GM12878 (cell line): ENCODE measurements at regions not wholly inside any gene's neighbourhood (a gene's known extent, or its start where the extent isn't known, plus 50 kb on each side); places are given as distances from the start of the nearest gene placed in this dataset.
"Not testable (repeated sequence)": the region's sequence is repeated elsewhere in the genome, so short reads cannot be mapped to it uniquely, and the experiment has no call there.

Source experiments
- ATAC-seq: fragments of 200-7000 bp; cut with Tn5 transposase; 3 replicates; pipeline ENCODE4 v1.9.1; 2020; ENCODE audit warnings: mild to moderate bottlenecking, moderate library complexity
- BruUV-seq: library from RNA; stranded (reverse); fragments of 400-500 nt; replicated peaks from 2 replicates; lab custom pipeline; 2021; lab: Mats Ljungman, UMichigan
- CTCF ChIA-PET: fragments of 300-600 bp; sonication (Branson Sonifier 250); formaldehyde crosslinking; extraction: SDS; loops from one replicate; lab custom pipeline; 2021; ENCODE audit warnings: inconsistent platforms; lab: Yijun Ruan, JAX
- POLR2A ChIA-PET: fragments of 350-600 bp; formaldehyde crosslinking; extraction: SDS; loops from one replicate; lab custom pipeline; 2021; ENCODE audit warnings: inconsistent platforms; lab: Charles Lee
- RAD21 ChIA-PET: fragments of 300-600 bp; sonication (Branson Sonifier 250); formaldehyde crosslinking; loops from one replicate; lab custom pipeline; 2023; ENCODE audit warnings: antibody characterized with exemption; ENCODE audit not compliant: unreplicated experiment; lab: Charles Lee
- SMC1A ChIA-PET: fragments of 300-600 bp; sonication (Branson Sonifier 250); formaldehyde crosslinking; loops from one replicate; lab custom pipeline; 2023; ENCODE audit not compliant: unreplicated experiment, uncharacterized antibody; lab: Charles Lee
- DNase-seq: peaks from one replicate; pipeline ENCODE4 v3.0.0-alpha.2; 2011; ENCODE audit warnings: low read depth, low spot score
- FAIRE-seq: peaks from 3 replicates; lab custom pipeline; 2011; peaks lifted over from hg19 to GRCh38; lab: Jason Lieb, UNC
- H2AFZ ChIP-seq: 2 replicates; pipeline ENCODE4 v1.6.0; 2011; ENCODE audit warnings: low read depth, low read length, control low read depth; ENCODE audit not compliant: control insufficient read depth
- H3K27ac ChIP-seq: 2 replicates; pipeline ENCODE4 v1.5.1; 2011; ENCODE audit warnings: control low read depth; ENCODE audit not compliant: control insufficient read depth, insufficient read depth
- H3K27me3 ChIP-seq, 2 experiments: replicated peaks in 1 of 2; 2 replicates each; pipeline versions ENCODE4 v1.6.0 to v1.6.1; 2011; ENCODE audit warnings: low read length in 1 of 2; ENCODE audit not compliant: control insufficient read depth in 2 of 2, insufficient read depth in 2 of 2
- H3K36me3 ChIP-seq, 2 experiments: 2 replicates each; pipeline ENCODE4 v1.5.1; 2011; ENCODE audit warnings: low read length in 1 of 2; ENCODE audit not compliant: control insufficient read depth in 2 of 2, insufficient read depth in 2 of 2
- H3K4me1 ChIP-seq: 2 replicates; pipeline ENCODE4 v1.6.1; 2011; ENCODE audit warnings: mild to moderate bottlenecking, low read length, moderate library complexity, mixed read lengths; ENCODE audit not compliant: control insufficient read depth, insufficient read depth
- H3K4me2 ChIP-seq: 2 replicates; pipeline ENCODE4 v1.6.0; 2011; ENCODE audit warnings: control low read depth; ENCODE audit not compliant: control insufficient read depth, insufficient read depth
- H3K4me3 ChIP-seq: fragments of 200-600 bp; sonication (generic); 2 replicates; pipeline ENCODE4 v1.5.1; 2016
- H3K79me2 ChIP-seq: 2 replicates; pipeline ENCODE4 v1.6.0; 2011; ENCODE audit warnings: low read length; ENCODE audit not compliant: control insufficient read depth, insufficient read depth
- H3K9ac ChIP-seq: 2 replicates; pipeline ENCODE4 v1.8.0; 2011; ENCODE audit warnings: low read length, control low read depth, mixed read lengths; ENCODE audit not compliant: control insufficient read depth, insufficient read depth
- H3K9me3 ChIP-seq: replicated peaks from 3 replicates; pipeline ENCODE4 v1.5.1; 2011; ENCODE audit warnings: mild to moderate bottlenecking, low read length; ENCODE audit not compliant: control insufficient read depth, insufficient read depth
- H4K20me1 ChIP-seq: 2 replicates; pipeline ENCODE4 v1.6.0; 2011; ENCODE audit not compliant: control insufficient read depth, insufficient read depth
- GATAD2B ChIP-seq: fragments of 450-650 bp; conservative IDR thresholded peaks from 2 replicates; pipeline ENCODE4 v1.6.1; 2017; ENCODE audit warnings: low read depth, mild to moderate bottlenecking, moderate library complexity
- MTA3 ChIP-seq: IDR thresholded peaks from 2 replicates; pipeline ENCODE4 v1.6.1; 2012; ENCODE audit warnings: low read length, inconsistent platforms, borderline replicate concordance
- RFX5 ChIP-seq: IDR thresholded peaks from 2 replicates; pipeline ENCODE4 v1.6.1; 2011; ENCODE audit warnings: low read depth, low read length, improper control_type of control experiment
- SMARCA5 ChIP-seq: fragments of 450-650 bp; IDR thresholded peaks from 2 replicates; pipeline ENCODE4 v1.6.1; 2017; ENCODE audit warnings: mild to moderate bottlenecking
- WGBS: methylation state at CpG from one replicate; pipeline ENCODE4 v1.1.6; 2016; ENCODE audit warnings: low lambda C conversion rate; ENCODE audit not compliant: insufficient replicate concordance, insufficient coverage; ENCODE audit errors: missing lambda C conversion rate; 5-methylcytosine and 5-hydroxymethylcytosine counted together
- in situ Hi-C: fragments of 300-500 bp; cut with MboI; formaldehyde crosslinking; loops from 9 replicates; pipeline ENCODE4 v1.14.3; 2018; ENCODE audit warnings: mixed read lengths
- intact Hi-C: fragments of 100-400 bp; cut with micrococcal nuclease; formaldehyde crosslinking; loops from one replicate; pipeline ENCODE4 v1.14.2; 2022; ENCODE audit not compliant: unreplicated experiment
- TF ChIP-seq, protein P1 (sequence below): IDR thresholded peaks from 2 replicates; pipeline ENCODE4 v1.6.1; 2012; ENCODE audit warnings: low read depth, low read length, improper control_type of control experiment

GRCh38 chr11:21798216-21798615 lies 394.7 kb upstream of the ANO5 start:
- FAIRE-seq = no peak
- no peaks in the 10 kb centered on the region for H3K79me2 ChIP-seq
- no peaks in the 10 kb centered on the region for H3K9me3 ChIP-seq
- ChIA-PET POLR2A (no interaction called here), SMC1A (interaction anchor here (0.6 kb wide), 1 partner anchor 716 kb away, joined by 3 read pairs; no protein-coding TSS in a partner anchor), CTCF (no interaction called here), RAD21 (no interaction called here)
- H4K20me1 ChIP-seq = no peaks in the 10 kb centered on the region
- intact Hi-C loops (no loop called here), in situ Hi-C loops (no loop called here)
- 2% methylated on average over 2 of the region's 2 CpGs for WGBS
- ATAC-seq = no peak
- no peak overlapping the region for H3K4me2 ChIP-seq
- BruUV-seq = no TSS peak
- H3K9ac ChIP-seq = no peak overlapping the region
- H2AFZ ChIP-seq = no peak overlapping the region
- H3K4me1 ChIP-seq = no peaks in the 10 kb centered on the region
- no peaks in the 10 kb centered on the region for H3K36me3 ChIP-seq
- DNase-seq = no peak
- no peak overlapping the region for H3K27ac ChIP-seq
- H3K4me3 ChIP-seq = no peak overlapping the region
- H3K27me3 ChIP-seq = no peaks in the 10 kb centered on the region
- TF ChIP-seq SMARCA5 = no peak
- TF ChIP-seq, protein P1, sequence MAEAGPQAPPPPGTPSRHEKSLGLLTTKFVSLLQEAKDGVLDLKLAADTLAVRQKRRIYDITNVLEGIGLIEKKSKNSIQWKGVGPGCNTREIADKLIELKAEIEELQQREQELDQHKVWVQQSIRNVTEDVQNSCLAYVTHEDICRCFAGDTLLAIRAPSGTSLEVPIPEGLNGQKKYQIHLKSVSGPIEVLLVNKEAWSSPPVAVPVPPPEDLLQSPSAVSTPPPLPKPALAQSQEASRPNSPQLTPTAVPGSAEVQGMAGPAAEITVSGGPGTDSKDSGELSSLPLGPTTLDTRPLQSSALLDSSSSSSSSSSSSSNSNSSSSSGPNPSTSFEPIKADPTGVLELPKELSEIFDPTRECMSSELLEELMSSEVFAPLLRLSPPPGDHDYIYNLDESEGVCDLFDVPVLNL = no peak
- TF ChIP-seq GATAD2B = no peak
- no peak for TF ChIP-seq RFX5
- no peak for TF ChIP-seq MTA3

DNA sequence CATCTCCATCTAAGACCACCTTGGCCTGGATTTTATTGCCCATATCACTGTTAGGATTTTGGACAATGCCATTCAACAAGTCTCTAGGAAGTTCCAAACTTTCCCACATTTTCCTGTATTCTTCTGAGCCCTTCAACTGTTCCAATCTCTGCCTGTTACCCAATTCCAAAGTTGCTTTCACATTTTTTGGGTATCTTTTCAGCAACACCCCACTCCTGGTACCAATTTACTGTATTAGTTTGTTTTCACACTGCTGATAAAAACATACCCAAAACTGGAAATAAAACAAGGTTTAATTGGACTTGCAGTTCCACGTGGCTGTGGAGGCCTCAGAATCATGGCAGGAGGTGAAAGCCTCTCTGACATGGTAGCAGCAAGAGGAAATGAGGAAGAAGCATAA lies 388.4 kb upstream of the ANO5 start:
- H3K36me3 ChIP-seq, CTCF ChIA-PET, H3K4me1 ChIP-seq, FAIRE-seq, BruUV-seq, H3K9me3 ChIP-seq, H2AFZ ChIP-seq, SMC1A ChIA-PET, intact Hi-C loops, H3K79me2 ChIP-seq, DNase-seq, H3K4me2 ChIP-seq, RAD21 ChIA-PET, H3K27me3 ChIP-seq, H4K20me1 ChIP-seq, H3K9ac ChIP-seq, H3K27ac ChIP-seq, ATAC-seq, H3K4me3 ChIP-seq, POLR2A ChIA-PET, in situ Hi-C loops: not testable (repeated sequence)
- 0% methylated on average over 1 of the region's 1 CpG for WGBS
